ENCODE measurements at regions not wholly inside any gene's neighbourhood (a gene's known extent, or its start where the extent isn't known, plus 50 kb on each side); places are given as distances from the start of the nearest gene placed in this dataset.

GRCh38 chr1:230575886-230576500 is 66.3 kb upstream of the COG2 start:
- TF ChIP-seq TAF1 (IDR thresholded peaks at IDR 0.05; ENCODE audit: low read depth) (no peak), EP300 (IDR thresholded peaks at IDR 0.05; ENCODE audit: borderline replicate concordance) (no peak), TEAD4 (IDR thresholded peaks at IDR 0.05) (no peak), YY1 (IDR thresholded peaks at IDR 0.05; ENCODE audit: low read depth) (no peak), NFIC (IDR thresholded peaks at IDR 0.05) (no peak), TCF12 (IDR thresholded peaks at IDR 0.05; ENCODE audit: low read depth) (no peak), CEBPB (IDR thresholded peaks at IDR 0.05) (no peak), MAX (IDR thresholded peaks at IDR 0.05) (no peak), REST (IDR thresholded peaks at IDR 0.05; ENCODE audit: low read depth) (no peak), CREB1 (IDR thresholded peaks at IDR 0.05; ENCODE audit: low read depth) (no peak)
